Astrocyte of the cerebellum (primary cell): ENCODE measurements at regions not wholly inside any gene's neighbourhood (a gene's known extent, or its start where the extent isn't known, plus 50 kb on each side); places are given as distances from the start of the nearest gene placed in this dataset.

Experiments
- DNase-seq: peaks from one replicate; pipeline ENCODE4 v3.0.0-alpha.2; 2011; ENCODE audit warnings: low read depth
- H3K4me3 ChIP-seq: 2 replicates; pipeline ENCODE4 v1.5.1; 2011; ENCODE audit warnings: mild to moderate bottlenecking, low read depth, low read length, moderate library complexity
- in situ Hi-C: cut with HindIII; loops from 2 replicates; pipeline ENCODE4 v1.10.0; 2017; ENCODE audit warnings: low sequenced_read_pairs
- TF ChIP-seq, protein P1 (sequence below): IDR thresholded peaks from 2 replicates; pipeline ENCODE4 v1.5.1; 2012; ENCODE audit warnings: low read length, low read depth, moderate library complexity, mild to moderate bottlenecking; ENCODE audit errors: missing control alignments

DNA sequence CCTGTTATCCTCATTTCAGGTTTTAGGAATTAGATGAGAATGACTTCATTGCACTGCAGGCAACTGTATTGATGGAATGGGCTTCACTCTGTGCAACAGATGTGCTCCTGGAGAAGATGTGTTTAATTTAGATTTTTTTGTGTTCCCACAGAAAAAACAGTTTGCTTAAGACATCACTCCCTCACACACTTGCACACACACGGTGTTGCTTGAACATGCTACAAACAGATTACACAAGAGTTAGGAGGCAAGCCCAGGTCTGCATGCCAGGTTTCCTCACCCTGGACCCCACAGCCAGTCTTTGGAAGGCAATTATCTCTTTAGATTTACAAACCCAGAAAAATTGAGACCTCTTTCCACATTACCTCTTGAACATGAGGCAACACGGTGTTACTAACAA lies 93.7 kb upstream of the KLHL29 start:
- TF ChIP-seq, protein P1, sequence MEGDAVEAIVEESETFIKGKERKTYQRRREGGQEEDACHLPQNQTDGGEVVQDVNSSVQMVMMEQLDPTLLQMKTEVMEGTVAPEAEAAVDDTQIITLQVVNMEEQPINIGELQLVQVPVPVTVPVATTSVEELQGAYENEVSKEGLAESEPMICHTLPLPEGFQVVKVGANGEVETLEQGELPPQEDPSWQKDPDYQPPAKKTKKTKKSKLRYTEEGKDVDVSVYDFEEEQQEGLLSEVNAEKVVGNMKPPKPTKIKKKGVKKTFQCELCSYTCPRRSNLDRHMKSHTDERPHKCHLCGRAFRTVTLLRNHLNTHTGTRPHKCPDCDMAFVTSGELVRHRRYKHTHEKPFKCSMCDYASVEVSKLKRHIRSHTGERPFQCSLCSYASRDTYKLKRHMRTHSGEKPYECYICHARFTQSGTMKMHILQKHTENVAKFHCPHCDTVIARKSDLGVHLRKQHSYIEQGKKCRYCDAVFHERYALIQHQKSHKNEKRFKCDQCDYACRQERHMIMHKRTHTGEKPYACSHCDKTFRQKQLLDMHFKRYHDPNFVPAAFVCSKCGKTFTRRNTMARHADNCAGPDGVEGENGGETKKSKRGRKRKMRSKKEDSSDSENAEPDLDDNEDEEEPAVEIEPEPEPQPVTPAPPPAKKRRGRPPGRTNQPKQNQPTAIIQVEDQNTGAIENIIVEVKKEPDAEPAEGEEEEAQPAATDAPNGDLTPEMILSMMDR, result no peak
- DNase-seq, result no peak
- in situ Hi-C loops, result no loop called here

DNA sequence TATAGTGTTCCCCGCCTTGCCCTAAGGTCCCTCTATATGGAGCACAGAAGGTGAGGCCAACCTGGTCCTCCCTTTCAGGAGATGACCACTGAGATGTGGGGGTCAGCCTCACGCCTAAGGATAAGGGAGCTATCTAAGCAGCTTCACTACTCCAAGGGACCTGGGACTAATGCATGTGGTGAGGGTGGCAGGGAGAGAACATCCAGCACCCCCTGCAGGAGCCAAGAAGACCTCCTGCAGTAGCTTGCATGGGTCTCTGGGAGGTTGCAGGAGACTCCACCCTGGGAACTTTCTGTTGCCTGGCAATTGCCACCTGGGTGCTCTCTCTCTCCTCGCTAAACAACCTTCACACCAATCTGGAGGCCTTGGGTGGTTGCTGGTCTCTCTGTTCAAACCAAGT lies 93.0 kb upstream of the KLHL29 start:
- DNase-seq, result no peak
- H3K4me3 ChIP-seq, result no peak overlapping the region
- in situ Hi-C loops, result no loop called here
- TF ChIP-seq, protein P1, result no peak

More for the DNA sequence above, 93.7 kb upstream of the KLHL29 start:
- H3K4me3 ChIP-seq, result no peak overlapping the region

GRCh38 chr2:23293063-23293462 lies 91.9 kb upstream of the KLHL29 start:
- TF ChIP-seq, protein P1, result no peak
- peak; percentile 2 for DNase-seq
- in situ Hi-C loops, result no loop called here
- no peak overlapping the region for H3K4me3 ChIP-seq

DNA sequence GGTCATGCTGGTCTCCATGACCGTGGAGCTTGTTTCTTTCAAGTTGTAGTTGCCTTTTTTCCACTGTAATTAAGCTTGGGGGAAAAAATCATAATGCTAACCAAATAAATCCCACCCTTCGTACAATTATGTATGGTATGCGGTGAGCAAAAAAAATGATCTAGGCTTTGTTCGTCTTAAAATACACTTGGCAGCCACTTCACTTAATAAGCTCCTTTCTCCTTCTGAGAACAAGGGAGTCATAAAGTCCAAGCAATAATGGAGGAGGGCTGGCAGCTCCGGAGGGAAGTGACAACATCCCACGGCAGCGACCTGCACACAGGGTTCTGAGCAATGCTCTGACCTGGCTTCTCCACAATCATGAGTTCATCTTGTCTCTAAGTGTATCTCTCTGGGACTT lies 91.2 kb upstream of the KLHL29 start:
- TF ChIP-seq, protein P1, result no peak
- in situ Hi-C loops, result no loop called here
- DNase-seq, result no peak
- H3K4me3 ChIP-seq, result no peak overlapping the region

DNA sequence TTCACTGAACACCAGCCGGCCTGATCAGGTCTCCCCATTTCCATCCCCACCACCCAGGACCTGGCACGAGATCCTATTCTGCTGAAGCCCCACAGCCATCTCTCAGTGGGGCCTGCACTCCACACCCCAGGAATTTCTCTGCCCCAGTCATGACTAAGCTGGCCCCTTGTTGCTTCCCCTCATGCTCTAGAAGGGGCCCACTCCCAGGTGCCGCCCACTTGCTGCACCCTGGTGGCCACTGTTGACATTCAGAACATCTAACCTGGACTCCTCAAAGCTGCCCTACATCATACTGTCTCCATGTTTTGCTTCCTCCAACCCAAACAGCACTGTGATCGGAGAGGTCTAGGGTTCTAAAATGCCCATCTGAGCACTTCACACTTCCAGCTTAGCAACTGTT lies 90.7 kb upstream of the KLHL29 start:
- in situ Hi-C loops, result no loop called here
- no peak overlapping the region for H3K4me3 ChIP-seq
- TF ChIP-seq, protein P1, result no peak
- DNase-seq, result no peak

GRCh38 chr2:23296691-23297090 lies 88.3 kb upstream of the KLHL29 start:
- in situ Hi-C loops, result no loop called here
- TF ChIP-seq, protein P1, result no peak
- no peak for DNase-seq
- no peak overlapping the region for H3K4me3 ChIP-seq

DNA sequence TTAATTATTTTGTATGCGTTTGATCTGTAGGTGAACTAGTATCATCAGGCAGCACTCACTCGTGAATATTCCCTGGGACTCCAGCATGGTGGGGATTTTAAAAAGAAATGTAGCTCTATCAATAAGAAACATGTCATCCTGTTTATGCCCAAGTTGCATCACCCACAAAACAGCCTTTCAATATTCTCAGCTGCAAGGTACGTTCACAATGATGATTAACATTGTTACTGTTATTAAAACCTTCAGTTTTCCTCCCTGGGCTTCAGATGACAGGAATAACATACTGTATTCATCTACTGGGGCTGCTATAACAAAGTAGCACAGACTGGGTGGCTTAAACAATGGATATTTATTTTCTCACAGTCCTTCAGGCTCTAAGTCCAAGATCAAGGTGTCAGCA lies 87.9 kb upstream of the KLHL29 start:
- H3K4me3 ChIP-seq, result no peak overlapping the region
- TF ChIP-seq, protein P1, result no peak
- DNase-seq, result no peak
- in situ Hi-C loops, result no loop called here
